ENCODE measurements at regions not wholly inside any gene's neighbourhood (a gene's known extent, or its start where the extent isn't known, plus 50 kb on each side); places are given as distances from the start of the nearest gene placed in this dataset.

DNA sequence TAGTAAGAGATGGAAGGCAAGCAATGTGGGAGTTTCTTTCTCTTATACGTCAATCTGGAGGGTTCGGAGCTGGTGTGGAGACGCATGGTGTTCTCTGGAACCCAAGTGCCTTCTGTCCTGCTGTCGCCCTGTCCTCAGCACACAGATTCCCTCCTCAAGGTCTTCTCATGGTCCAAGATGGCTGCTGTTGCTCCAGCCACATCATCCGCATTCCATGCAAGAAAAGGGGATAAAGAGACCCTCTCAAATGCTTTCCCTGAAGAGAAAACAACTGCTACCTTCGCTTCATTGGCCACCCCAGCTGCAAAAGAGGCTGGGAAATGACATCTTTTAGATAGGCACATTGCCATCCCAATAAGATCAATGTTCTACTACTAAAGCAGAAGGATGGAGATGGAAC is 151.2 kb downstream of the ANKRD60 start:
- TF ChIP-seq POLR2A (IDR thresholded peaks at IDR 0.05; ENCODE audit: low read depth, low read length) = no peak
- TF ChIP-seq, protein P1, sequence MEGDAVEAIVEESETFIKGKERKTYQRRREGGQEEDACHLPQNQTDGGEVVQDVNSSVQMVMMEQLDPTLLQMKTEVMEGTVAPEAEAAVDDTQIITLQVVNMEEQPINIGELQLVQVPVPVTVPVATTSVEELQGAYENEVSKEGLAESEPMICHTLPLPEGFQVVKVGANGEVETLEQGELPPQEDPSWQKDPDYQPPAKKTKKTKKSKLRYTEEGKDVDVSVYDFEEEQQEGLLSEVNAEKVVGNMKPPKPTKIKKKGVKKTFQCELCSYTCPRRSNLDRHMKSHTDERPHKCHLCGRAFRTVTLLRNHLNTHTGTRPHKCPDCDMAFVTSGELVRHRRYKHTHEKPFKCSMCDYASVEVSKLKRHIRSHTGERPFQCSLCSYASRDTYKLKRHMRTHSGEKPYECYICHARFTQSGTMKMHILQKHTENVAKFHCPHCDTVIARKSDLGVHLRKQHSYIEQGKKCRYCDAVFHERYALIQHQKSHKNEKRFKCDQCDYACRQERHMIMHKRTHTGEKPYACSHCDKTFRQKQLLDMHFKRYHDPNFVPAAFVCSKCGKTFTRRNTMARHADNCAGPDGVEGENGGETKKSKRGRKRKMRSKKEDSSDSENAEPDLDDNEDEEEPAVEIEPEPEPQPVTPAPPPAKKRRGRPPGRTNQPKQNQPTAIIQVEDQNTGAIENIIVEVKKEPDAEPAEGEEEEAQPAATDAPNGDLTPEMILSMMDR (conservative IDR thresholded peaks at IDR 0.05; ENCODE audit: low read depth, low read length) = no peak
- TF ChIP-seq FOS (IDR thresholded peaks at IDR 0.05; ENCODE audit: low read depth, low read length) = no peak
- TF ChIP-seq RCOR1 (IDR thresholded peaks at IDR 0.05; ENCODE audit: insufficient replicate concordance, low read length) = no peak
- TF ChIP-seq MAZ (IDR thresholded peaks at IDR 0.05; ENCODE audit: borderline replicate concordance, low read depth, low read length) = no peak
- TF ChIP-seq NFE2L2 (IDR thresholded peaks at IDR 0.05; ENCODE audit: low read depth, low read length) = no peak

Data from IMR-90 (cell line).